Spleen (tissue), 11 donors: ENCODE measurements at regions not wholly inside any gene's neighbourhood (a gene's known extent, or its start where the extent isn't known, plus 50 kb on each side); places are given as distances from the start of the nearest gene placed in this dataset.

Experiments
- DNase-seq: peaks from one replicate; pipeline ENCODE4 v3.0.0-alpha.2; 2020
- H3K27ac ChIP-seq, 8 donors: fragments of 200-600 bp; sonication (generic) in 7 of 8; 1 replicate in 4 of 8; 2 replicates in 4 of 8; pipeline versions ENCODE4 v1.5.0 to v1.8.0; 2016 to 2021; ENCODE audit warnings: inconsistent platforms in 4 of 8, mild to moderate bottlenecking in 4 of 8, moderate library complexity in 1 of 8
- H3K27me3 ChIP-seq, 7 donors: fragments of 200-600 bp; sonication (generic) in 6 of 7; replicated peaks in 1 of 7; 1 replicate in 4 of 7; 2 replicates in 3 of 7; pipeline versions ENCODE4 v1.5.0 to v1.8.0; 2016 to 2021; ENCODE audit warnings: inconsistent platforms in 3 of 7, mild to moderate bottlenecking in 1 of 7
- H3K36me3 ChIP-seq, 6 donors: fragments of 200-600 bp; sonication (generic) in 5 of 6; 1 replicate in 4 of 6; 2 replicates in 2 of 6; pipeline versions ENCODE4 v1.5.0 to v1.8.0; 2016 to 2021; ENCODE audit warnings: inconsistent platforms in 2 of 6
- H3K4me1 ChIP-seq, 6 donors: fragments of 200-600 bp; sonication (generic) in 5 of 6; 1 replicate in 3 of 6; 2 replicates in 3 of 6; pipeline versions ENCODE4 v1.5.0 to v1.8.0; 2016 to 2021; ENCODE audit warnings: inconsistent platforms in 3 of 6
- H3K4me3 ChIP-seq, 8 donors: fragments of 200-600 bp; sonication (generic) in 7 of 8; 1 replicate in 4 of 8; 2 replicates in 4 of 8; pipeline versions ENCODE4 v1.5.0 to v1.8.0; 2016 to 2021; ENCODE audit warnings: inconsistent platforms in 4 of 8, mild to moderate bottlenecking in 4 of 8, moderate library complexity in 2 of 8
- H3K9me3 ChIP-seq, 8 donors: fragments of 200-600 bp; sonication (generic) in 7 of 8; 1 replicate in 4 of 8; 2 replicates in 4 of 8; pipeline versions ENCODE4 v1.5.0 to v1.8.0; 2016 to 2021; ENCODE audit warnings: inconsistent platforms in 4 of 8
- POLR2A ChIP-seq, 3 donors: fragments of 450-650 bp; IDR thresholded peaks; one replicate each; pipeline ENCODE4 v1.5.1; 2017; ENCODE audit warnings: antibody characterized with exemption in 3 of 3, mild to moderate bottlenecking in 1 of 3
- POLR2AphosphoS5 ChIP-seq, 3 donors: sonication (generic); formaldehyde crosslinking; IDR thresholded peaks; one replicate each; pipeline ENCODE4 v1.5.1; 2017; ENCODE audit warnings: antibody characterized with exemption in 3 of 3
- WGBS, 5 donors: extraction: QIAGEN DNeasy Blood & Tissue Kit in 3 of 5; methylation state at CpG; one replicate each; pipeline versions ENCODE4 v1.1.5 to v1.1.7; 2013 to 2018; 5-methylcytosine and 5-hydroxymethylcytosine counted together
- intact Hi-C: fragments of 100-400 bp; cut with DNase I; formaldehyde crosslinking; loops from one replicate; pipeline ENCODE4 v1.15.0; 2023; ENCODE audit warnings: low total_unique reads
- TF ChIP-seq, protein P1 (sequence below), 11 experiments: fragments of 200-600 bp in 7 of 11; fragments of 450-650 bp in 4 of 11; sonication (generic) in 4 of 11; IDR thresholded peaks in 8 of 11; conservative IDR thresholded peaks in 3 of 11; 1 replicate in 7 of 11; 2 replicates in 4 of 11; pipeline versions ENCODE4 v1.4.0 to v1.8.0; 2016 to 2021; ENCODE audit warnings: antibody characterized with exemption in 11 of 11, inconsistent platforms in 4 of 11, mild to moderate bottlenecking in 1 of 11
- donor health status: healthy with polysubstance abuse.
- donor health status: DM: no; HTN: no; CAD: no; lungs with moderate emphysema.
- donor health status: DM: no; HTN: no; CAD: no.
- donor health status: Bipolar disorder and iron deficiency.
- donor health status: healthy.
- donor health status: DM: no; HTN: no; CAD: no.
- donor health status: DM: yes; HTN: yes; CAD: no.

DNA sequence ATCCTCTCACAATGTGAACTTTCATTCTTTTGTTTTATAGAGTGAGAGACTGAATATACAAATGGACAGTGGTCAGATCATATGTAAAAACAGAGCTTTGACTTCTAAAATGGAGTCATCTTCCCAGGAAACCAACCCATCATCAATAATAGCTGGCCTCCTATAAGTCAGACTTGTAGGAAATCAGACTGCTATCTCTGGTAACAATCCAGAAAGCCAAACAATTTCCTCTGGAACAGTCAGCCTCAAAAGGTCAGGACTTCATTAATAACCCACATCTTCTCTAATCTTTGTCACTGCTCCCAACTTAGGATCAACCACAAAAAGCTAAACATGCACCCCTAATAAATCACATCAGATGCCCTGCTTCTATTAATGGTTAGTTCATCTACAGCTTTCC is 227.9 kb upstream of the G2E3 start:
- Histone ChIP-seq H3K4me1 (no peaks in the 10 kb centered on the region), H3K9me3 (no peaks in the 10 kb centered on the region), H3K27me3 (no peaks in the 10 kb centered on the region), H3K4me3 (no peak overlapping the region), H3K27ac (no peak overlapping the region), H3K36me3 (no peaks in the 10 kb centered on the region)
- no peak for TF ChIP-seq POLR2A (IDR thresholded peaks at IDR 0.05)
- TF ChIP-seq POLR2AphosphoS5 (IDR thresholded peaks at IDR 0.05): no peak
- TF ChIP-seq, protein P1, sequence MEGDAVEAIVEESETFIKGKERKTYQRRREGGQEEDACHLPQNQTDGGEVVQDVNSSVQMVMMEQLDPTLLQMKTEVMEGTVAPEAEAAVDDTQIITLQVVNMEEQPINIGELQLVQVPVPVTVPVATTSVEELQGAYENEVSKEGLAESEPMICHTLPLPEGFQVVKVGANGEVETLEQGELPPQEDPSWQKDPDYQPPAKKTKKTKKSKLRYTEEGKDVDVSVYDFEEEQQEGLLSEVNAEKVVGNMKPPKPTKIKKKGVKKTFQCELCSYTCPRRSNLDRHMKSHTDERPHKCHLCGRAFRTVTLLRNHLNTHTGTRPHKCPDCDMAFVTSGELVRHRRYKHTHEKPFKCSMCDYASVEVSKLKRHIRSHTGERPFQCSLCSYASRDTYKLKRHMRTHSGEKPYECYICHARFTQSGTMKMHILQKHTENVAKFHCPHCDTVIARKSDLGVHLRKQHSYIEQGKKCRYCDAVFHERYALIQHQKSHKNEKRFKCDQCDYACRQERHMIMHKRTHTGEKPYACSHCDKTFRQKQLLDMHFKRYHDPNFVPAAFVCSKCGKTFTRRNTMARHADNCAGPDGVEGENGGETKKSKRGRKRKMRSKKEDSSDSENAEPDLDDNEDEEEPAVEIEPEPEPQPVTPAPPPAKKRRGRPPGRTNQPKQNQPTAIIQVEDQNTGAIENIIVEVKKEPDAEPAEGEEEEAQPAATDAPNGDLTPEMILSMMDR (IDR thresholded peaks at IDR 0.05 in 8 of 11, conservative IDR thresholded peaks at IDR 0.05 in 3 of 11): no peak
- intact Hi-C loops: no loop called here
- no peak for DNase-seq

DNA sequence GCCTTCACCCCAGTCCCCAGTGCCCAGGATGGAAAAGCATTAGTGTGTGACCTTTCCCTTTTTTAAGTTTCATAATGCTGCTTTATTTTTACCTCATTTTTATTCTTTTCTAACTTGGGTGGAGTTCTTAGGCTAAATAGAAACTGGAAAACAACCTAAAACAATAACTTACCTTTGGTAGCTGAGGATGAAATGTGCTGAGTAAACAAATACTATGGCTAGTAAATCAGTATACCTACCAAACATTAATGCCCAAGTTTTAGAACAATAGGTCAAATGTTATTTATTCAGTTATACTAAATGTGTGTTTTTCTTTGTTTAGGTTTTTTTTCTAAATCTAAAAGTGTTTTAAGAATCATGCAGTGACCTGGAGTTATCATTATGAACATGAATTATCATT is 226.6 kb upstream of the G2E3 start:
- no peaks in the 10 kb centered on the region for H3K27me3 ChIP-seq

DNA sequence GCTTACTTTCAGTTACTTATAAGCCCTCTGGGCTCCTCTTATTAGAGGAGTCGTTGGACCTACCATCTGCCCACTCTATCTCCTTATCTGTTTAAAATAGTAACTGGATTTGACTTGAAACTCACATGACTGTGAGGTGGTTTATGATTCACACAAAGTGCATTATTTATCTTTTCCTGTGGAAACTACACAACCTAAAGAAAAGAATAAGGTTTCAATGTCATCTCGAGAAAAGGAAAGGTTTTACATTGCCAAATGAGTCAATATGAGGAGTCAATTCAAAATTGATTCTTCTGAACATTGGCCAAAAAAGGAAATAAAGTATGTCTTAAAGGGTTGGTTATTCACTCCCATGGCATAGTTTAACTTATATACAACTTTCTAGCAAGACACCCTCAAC is 225.0 kb upstream of the G2E3 start:
- no peak overlapping the region for H3K27ac ChIP-seq
- no peak overlapping the region for H3K4me3 ChIP-seq
- TF ChIP-seq POLR2AphosphoS5 (IDR thresholded peaks at IDR 0.05) (no peak), POLR2A (IDR thresholded peaks at IDR 0.05) (no peak)
- TF ChIP-seq, protein P1 (IDR thresholded peaks at IDR 0.05 in 8 of 11, conservative IDR thresholded peaks at IDR 0.05 in 3 of 11): no peak
- no peaks in the 10 kb centered on the region for H3K4me1 ChIP-seq
- intact Hi-C loops: no loop called here
- no peaks in the 10 kb centered on the region for H3K27me3 ChIP-seq
- DNase-seq: no peak
- no peaks in the 10 kb centered on the region for H3K36me3 ChIP-seq
- 53 to 72% (median 60%) methylated on average over 2 of the region's 2 CpGs for WGBS, 5 donors
- no peaks in the 10 kb centered on the region for H3K9me3 ChIP-seq

More for the DNA sequence above, 226.6 kb upstream of the G2E3 start:
- H3K4me1 ChIP-seq: no peaks in the 10 kb centered on the region
- DNase-seq: no peak
- H3K36me3 ChIP-seq: no peaks in the 10 kb centered on the region
- no peaks in the 10 kb centered on the region for H3K9me3 ChIP-seq
- intact Hi-C loops: no loop called here
- no peak overlapping the region for H3K27ac ChIP-seq
- no peak overlapping the region for H3K4me3 ChIP-seq
- TF ChIP-seq, protein P1 (IDR thresholded peaks at IDR 0.05 in 8 of 11, conservative IDR thresholded peaks at IDR 0.05 in 3 of 11): no peak
- TF ChIP-seq POLR2AphosphoS5 (IDR thresholded peaks at IDR 0.05) (no peak), POLR2A (IDR thresholded peaks at IDR 0.05) (no peak)

DNA sequence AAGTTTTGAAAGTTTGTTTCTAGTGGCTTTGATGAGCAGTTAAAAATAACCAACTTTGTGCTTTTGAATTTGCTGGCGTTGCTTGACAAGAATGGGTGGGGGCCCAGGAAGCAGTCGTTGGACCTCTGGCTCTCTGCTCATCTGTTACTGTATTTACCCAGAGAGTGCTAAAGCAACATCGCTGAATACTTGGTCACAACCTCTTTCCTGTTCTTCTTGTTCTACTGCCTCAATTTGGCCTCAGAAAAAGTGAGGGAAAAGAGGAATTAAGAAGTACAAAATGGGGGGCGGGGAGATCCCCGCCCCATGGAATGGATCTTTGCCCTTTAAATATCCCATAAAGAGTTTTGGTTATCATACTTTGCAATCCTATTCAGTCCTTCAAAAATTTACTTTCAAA is 221.5 kb upstream of the G2E3 start:
- 58 to 75% (median 66%) methylated on average over 5 of the region's 5 CpGs for WGBS, 5 donors
- TF ChIP-seq POLR2AphosphoS5 (IDR thresholded peaks at IDR 0.05): no peak
- TF ChIP-seq POLR2A (IDR thresholded peaks at IDR 0.05): no peak
- TF ChIP-seq, protein P1 (IDR thresholded peaks at IDR 0.05 in 8 of 11, conservative IDR thresholded peaks at IDR 0.05 in 3 of 11): no peak
- intact Hi-C loops: no loop called here

More for the DNA sequence above, 221.5 kb upstream of the G2E3 start:
- Histone ChIP-seq H3K4me3 (no peak overlapping the region), H3K27ac (no peak overlapping the region), H3K36me3 (no peaks in the 10 kb centered on the region), H3K4me1 (no peaks in the 10 kb centered on the region), H3K9me3 (no peaks in the 10 kb centered on the region), H3K27me3 (no peaks in the 10 kb centered on the region)
- DNase-seq: no peak
